ENCODE measurements at regions not wholly inside any gene's neighbourhood (a gene's known extent, or its start where the extent isn't known, plus 50 kb on each side); places are given as distances from the start of the nearest gene placed in this dataset.

GRCh38 chr3:88954853-88955252 is 152.6 kb upstream of the EPHA3 start:
- DNase-seq: no peak
- no peaks in the 10 kb centered on the region for H3K27me3 ChIP-seq (ENCODE audit: control insufficient read depth, insufficient read depth, low read length)
- no peak overlapping the region for H3K4me3 ChIP-seq (ENCODE audit: insufficient read depth, low read depth, low read length)
- H3K36me3 ChIP-seq (replicated peaks; ENCODE audit: control insufficient read depth, insufficient read depth, low read length): no peaks in the 10 kb centered on the region

GRCh38 chr3:88955274-88955673 is 152.1 kb upstream of the EPHA3 start:
- no peak for DNase-seq
- H3K27me3 ChIP-seq (ENCODE audit: control insufficient read depth, insufficient read depth, low read length): no peaks in the 10 kb centered on the region
- H3K36me3 ChIP-seq (replicated peaks; ENCODE audit: control insufficient read depth, insufficient read depth, low read length): no peaks in the 10 kb centered on the region
- no peak overlapping the region for H3K4me3 ChIP-seq (ENCODE audit: insufficient read depth, low read depth, low read length)

GRCh38 chr3:88957711-88958439 is 149.5 kb upstream of the EPHA3 start:
- no peak for DNase-seq
- no peak overlapping the region for H3K4me3 ChIP-seq (ENCODE audit: insufficient read depth, low read depth, low read length)
- no peaks in the 10 kb centered on the region for H3K27me3 ChIP-seq (ENCODE audit: control insufficient read depth, insufficient read depth, low read length)
- no peaks in the 10 kb centered on the region for H3K36me3 ChIP-seq (replicated peaks; ENCODE audit: control insufficient read depth, insufficient read depth, low read length)

GRCh38 chr3:88960019-88960418 is 147.4 kb upstream of the EPHA3 start:
- no peaks in the 10 kb centered on the region for H3K27me3 ChIP-seq (ENCODE audit: control insufficient read depth, insufficient read depth, low read length)
- no peak overlapping the region for H3K4me3 ChIP-seq (ENCODE audit: insufficient read depth, low read depth, low read length)
- DNase-seq: no peak
- H3K36me3 ChIP-seq (replicated peaks; ENCODE audit: control insufficient read depth, insufficient read depth, low read length): no peaks in the 10 kb centered on the region

GRCh38 chr3:88963003-88963402 is 144.4 kb upstream of the EPHA3 start:
- H3K36me3 ChIP-seq (replicated peaks; ENCODE audit: control insufficient read depth, insufficient read depth, low read length): no peaks in the 10 kb centered on the region
- no peaks in the 10 kb centered on the region for H3K27me3 ChIP-seq (ENCODE audit: control insufficient read depth, insufficient read depth, low read length)
- no peak for DNase-seq

GRCh38 chr3:88979760-88980159 is 127.7 kb upstream of the EPHA3 start:
- H3K27me3 ChIP-seq (ENCODE audit: control insufficient read depth, insufficient read depth, low read length): no peaks in the 10 kb centered on the region
- H3K36me3 ChIP-seq (replicated peaks; ENCODE audit: control insufficient read depth, insufficient read depth, low read length): no peaks in the 10 kb centered on the region
- no peak overlapping the region for H3K4me3 ChIP-seq (ENCODE audit: insufficient read depth, low read depth, low read length)
- DNase-seq: no peak

More at GRCh38 chr3:88963003-88963402, 144.4 kb upstream of the EPHA3 start:
- no peak overlapping the region for H3K4me3 ChIP-seq (ENCODE audit: insufficient read depth, low read depth, low read length)

GRCh38 chr3:88983458-88983857 is 124.0 kb upstream of the EPHA3 start:
- no peaks in the 10 kb centered on the region for H3K36me3 ChIP-seq (replicated peaks; ENCODE audit: control insufficient read depth, insufficient read depth, low read length)
- H3K4me3 ChIP-seq (ENCODE audit: insufficient read depth, low read depth, low read length): no peak overlapping the region
- DNase-seq: no peak
- no peaks in the 10 kb centered on the region for H3K27me3 ChIP-seq (ENCODE audit: control insufficient read depth, insufficient read depth, low read length)

- H3K36me3 ChIP-seq (replicated peaks; ENCODE audit: control insufficient read depth, insufficient read depth, low read length): no peaks in the 10 kb centered on the region
- H3K27me3 ChIP-seq (ENCODE audit: control insufficient read depth, insufficient read depth, low read length): no peaks in the 10 kb centered on the region
- no peak overlapping the region for H3K4me3 ChIP-seq (ENCODE audit: insufficient read depth, low read depth, low read length)
- no peak for DNase-seq
Measured at GRCh38 chr3:88984256-88984655, 123.2 kb upstream of the EPHA3 start.

GRCh38 chr3:88984832-88985231 is 122.6 kb upstream of the EPHA3 start:
- Histone ChIP-seq H3K36me3 (replicated peaks; ENCODE audit: control insufficient read depth, insufficient read depth, low read length) (no peaks in the 10 kb centered on the region), H3K4me3 (ENCODE audit: insufficient read depth, low read depth, low read length) (no peak overlapping the region), H3K27me3 (ENCODE audit: control insufficient read depth, insufficient read depth, low read length) (no peaks in the 10 kb centered on the region)
- DNase-seq: no peak

- H3K27me3 ChIP-seq (ENCODE audit: control insufficient read depth, insufficient read depth, low read length): no peaks in the 10 kb centered on the region
- no peaks in the 10 kb centered on the region for H3K36me3 ChIP-seq (replicated peaks; ENCODE audit: control insufficient read depth, insufficient read depth, low read length)
- DNase-seq: no peak
- H3K4me3 ChIP-seq (ENCODE audit: insufficient read depth, low read depth, low read length): no peak overlapping the region
Measured at GRCh38 chr3:88985491-88985890, 121.9 kb upstream of the EPHA3 start.

- Histone ChIP-seq H3K4me3 (ENCODE audit: insufficient read depth, low read depth, low read length) (no peak overlapping the region), H3K27me3 (ENCODE audit: control insufficient read depth, insufficient read depth, low read length) (no peaks in the 10 kb centered on the region), H3K36me3 (replicated peaks; ENCODE audit: control insufficient read depth, insufficient read depth, low read length) (no peaks in the 10 kb centered on the region)
- DNase-seq: no peak
Measured at GRCh38 chr3:88986834-88987233, 120.6 kb upstream of the EPHA3 start.

GRCh38 chr3:88987776-88988175 is 119.6 kb upstream of the EPHA3 start:
- no peaks in the 10 kb centered on the region for H3K36me3 ChIP-seq (replicated peaks; ENCODE audit: control insufficient read depth, insufficient read depth, low read length)
- H3K27me3 ChIP-seq (ENCODE audit: control insufficient read depth, insufficient read depth, low read length): no peaks in the 10 kb centered on the region
- no peak for DNase-seq
- no peak overlapping the region for H3K4me3 ChIP-seq (ENCODE audit: insufficient read depth, low read depth, low read length)

- no peaks in the 10 kb centered on the region for H3K36me3 ChIP-seq (replicated peaks; ENCODE audit: control insufficient read depth, insufficient read depth, low read length)
- H3K27me3 ChIP-seq (ENCODE audit: control insufficient read depth, insufficient read depth, low read length): no peaks in the 10 kb centered on the region
- DNase-seq: no peak
- H3K4me3 ChIP-seq (ENCODE audit: insufficient read depth, low read depth, low read length): no peak overlapping the region
Measured at GRCh38 chr3:88988906-88989305, 118.5 kb upstream of the EPHA3 start.

- DNase-seq: no peak
- Histone ChIP-seq H3K4me3 (ENCODE audit: insufficient read depth, low read depth, low read length) (no peak overlapping the region), H3K36me3 (replicated peaks; ENCODE audit: control insufficient read depth, insufficient read depth, low read length) (no peaks in the 10 kb centered on the region), H3K27me3 (ENCODE audit: control insufficient read depth, insufficient read depth, low read length) (no peaks in the 10 kb centered on the region)
Measured at GRCh38 chr3:88991496-88991895, 115.9 kb upstream of the EPHA3 start.

GRCh38 chr3:88996691-88997090 is 110.7 kb upstream of the EPHA3 start:
- Histone ChIP-seq H3K4me3 (ENCODE audit: insufficient read depth, low read depth, low read length) (no peak overlapping the region), H3K36me3 (replicated peaks; ENCODE audit: control insufficient read depth, insufficient read depth, low read length) (no peaks in the 10 kb centered on the region), H3K27me3 (ENCODE audit: control insufficient read depth, insufficient read depth, low read length) (no peaks in the 10 kb centered on the region)
- no peak for DNase-seq

- DNase-seq: no peak
- Histone ChIP-seq H3K27me3 (ENCODE audit: control insufficient read depth, insufficient read depth, low read length) (no peaks in the 10 kb centered on the region), H3K4me3 (ENCODE audit: insufficient read depth, low read depth, low read length) (no peak overlapping the region), H3K36me3 (replicated peaks; ENCODE audit: control insufficient read depth, insufficient read depth, low read length) (no peaks in the 10 kb centered on the region)
Measured at GRCh38 chr3:88997260-88997659, 110.2 kb upstream of the EPHA3 start.
